A673 (cell line): ENCODE measurements at regions not wholly inside any gene's neighbourhood (a gene's known extent, or its start where the extent isn't known, plus 50 kb on each side); places are given as distances from the start of the nearest gene placed in this dataset.

Experiments used
- CTCF ChIP-seq: fragments of 300-800, 200-600 bp; sonication (generic); conservative IDR thresholded peaks from 2 replicates; pipeline ENCODE4 v1.5.1; 2017; ENCODE audit warnings: low read depth, mild to moderate bottlenecking, antibody characterized with exemption, low read length, moderate library complexity, mixed read lengths
- EZH2 ChIP-seq: fragments of 200-600 bp; sonication (generic); IDR thresholded peaks from 2 replicates; pipeline ENCODE4 v1.6.1; 2017; ENCODE audit warnings: borderline replicate concordance, low read depth, mild to moderate bottlenecking, mixed read lengths, antibody characterized with exemption, low read length; ENCODE audit not compliant: poor library complexity, severe bottlenecking

- no peak for TF ChIP-seq CTCF
- TF ChIP-seq EZH2 = no peak
Observed at GRCh38 chr1:229883504-229884200, 183.4 kb upstream of the GALNT2 start.
